HepG2 (cell line): ENCODE measurements at regions not wholly inside any gene's neighbourhood (a gene's known extent, or its start where the extent isn't known, plus 50 kb on each side); places are given as distances from the start of the nearest gene placed in this dataset.

Source experiments
- ATAC-seq: fragments of 200-7000 bp; cut with Tn5 transposase; 3 replicates; pipeline ENCODE4 v1.9.1; 2020; ENCODE audit warnings: mild to moderate bottlenecking, moderate library complexity
- BruUV-seq: library from RNA; stranded (reverse); fragments of 400-500 nt; replicated peaks from 2 replicates; lab custom pipeline; 2021; lab: Mats Ljungman, UMichigan
- CTCF ChIA-PET: fragments of 300-600 bp; formaldehyde crosslinking; extraction: SDS; loops from one replicate; lab custom pipeline; 2021; ENCODE audit warnings: low total read pairs, inconsistent platforms, low intra/inter-chr PET ratio; lab: Yijun Ruan, JAX
- POLR2A ChIA-PET: fragments of 350-600 bp; sonication (Branson Sonifier 250); formaldehyde crosslinking; loops from one replicate; lab custom pipeline; 2020; ENCODE audit warnings: antibody characterized with exemption, inconsistent platforms; lab: Yijun Ruan, JAX
- DNase-seq: peaks from one replicate; pipeline ENCODE4 v3.0.0-alpha.2; 2015; ENCODE audit warnings: low spot score
- FAIRE-seq: peaks from 3 replicates; lab custom pipeline; 2011; peaks lifted over from hg19 to GRCh38; lab: Jason Lieb, UNC
- H2AFZ ChIP-seq: one replicate; pipeline ENCODE4 v1.6.1; 2011; ENCODE audit warnings: low read length, inconsistent platforms
- H3K27ac ChIP-seq: fragments of 300-600 bp; 3 replicates; pipeline ENCODE4 v1.8.0; 2011; ENCODE audit warnings: mixed run types, mild to moderate bottlenecking, mixed read lengths, low read length, inconsistent platforms; ENCODE audit not compliant: insufficient read depth; ENCODE audit errors: extremely low read length
- H3K27me3 ChIP-seq, 2 experiments: fragments of 200-600 bp in 1 of 2; 2 replicates in 1 of 2; 3 replicates in 1 of 2; pipeline versions ENCODE4 v1.6.0 to v1.8.0; 2011; ENCODE audit warnings: low read length in 2 of 2, mild to moderate bottlenecking in 2 of 2, moderate library complexity in 2 of 2, inconsistent platforms in 1 of 2; ENCODE audit not compliant: insufficient read depth in 2 of 2, control insufficient read depth in 1 of 2
- H3K36me3 ChIP-seq, 2 experiments: fragments of 200-600 bp in 1 of 2; replicated peaks in 1 of 2; 2 replicates in 1 of 2; 3 replicates in 1 of 2; pipeline versions ENCODE4 v1.5.1 to v1.8.0; 2011; ENCODE audit warnings: low read length in 2 of 2, inconsistent platforms in 1 of 2; ENCODE audit not compliant: insufficient read depth in 2 of 2, control insufficient read depth in 1 of 2
- H3K4me1 ChIP-seq: 2 replicates; pipeline ENCODE4 v1.5.1; 2012; ENCODE audit warnings: low read length, inconsistent platforms; ENCODE audit not compliant: insufficient read depth
- H3K4me2 ChIP-seq: 2 replicates; pipeline ENCODE4 v1.6.0; 2011; ENCODE audit warnings: low read depth, low read length, inconsistent platforms
- H3K4me3 ChIP-seq, 3 experiments: fragments of 200-600 bp in 1 of 3; sonication (generic), shearing (Covaris generic) in 1 of 3; replicated peaks in 1 of 3; 2 replicates each; pipeline ENCODE4 v1.5.1; 2011 to 2016; ENCODE audit warnings: low read length in 3 of 3, inconsistent platforms in 2 of 3, low read depth in 2 of 3, mild to moderate bottlenecking in 2 of 3, control low read depth in 1 of 3, mixed read lengths in 1 of 3; ENCODE audit not compliant: insufficient read depth in 1 of 3
- H3K79me2 ChIP-seq: one replicate; pipeline ENCODE4 v1.6.1; 2011; ENCODE audit warnings: low read length, inconsistent platforms; ENCODE audit not compliant: insufficient read depth
- H3K9ac ChIP-seq: 2 replicates; pipeline ENCODE4 v1.6.0; 2011; ENCODE audit warnings: mild to moderate bottlenecking, low read depth, low read length, inconsistent platforms; ENCODE audit not compliant: insufficient read depth
- H3K9me3 ChIP-seq: 2 replicates; pipeline ENCODE4 v1.5.1; 2012; ENCODE audit warnings: mild to moderate bottlenecking, low read length
- H4K20me1 ChIP-seq: 2 replicates; pipeline ENCODE4 v1.6.0; 2011; ENCODE audit warnings: inconsistent platforms, mild to moderate bottlenecking, low read length, moderate library complexity; ENCODE audit not compliant: insufficient read depth
- MEIS2 ChIP-seq: sonication (generic); formaldehyde crosslinking; IDR thresholded peaks from 2 replicates; pipeline ENCODE4 v1.9.0; 2021; ENCODE audit warnings: mild to moderate bottlenecking, missing genetic modification reagents
- NFIB ChIP-seq: sonication (generic); formaldehyde crosslinking; IDR thresholded peaks from 2 replicates; pipeline ENCODE4 v1.9.0; 2021; ENCODE audit warnings: missing genetic modification reagents, mild to moderate bottlenecking, borderline replicate concordance
- NRL ChIP-seq: sonication (generic); formaldehyde crosslinking; IDR thresholded peaks from 2 replicates; pipeline ENCODE4 v1.5.0; 2020; ENCODE audit warnings: missing genetic modification reagents, mild to moderate bottlenecking, moderate library complexity, borderline replicate concordance
- ONECUT2 ChIP-seq: sonication (generic); formaldehyde crosslinking; IDR thresholded peaks from 2 replicates; pipeline ENCODE4 v1.4.0; 2020; ENCODE audit warnings: missing genetic modification reagents
- PRPF4 ChIP-seq: fragments of 200-400 bp; formaldehyde crosslinking; IDR thresholded peaks from 2 replicates; pipeline ENCODE4 v1.6.1; 2016; ENCODE audit warnings: low read length, low read depth; ENCODE audit not compliant: poor library complexity, severe bottlenecking
- SMC3 ChIP-seq: IDR thresholded peaks from 2 replicates; pipeline ENCODE4 v1.6.1; 2011; ENCODE audit warnings: low read length, improper control_type of control experiment
- TBL1XR1 ChIP-seq: fragments of 150-350 bp; IDR thresholded peaks from 2 replicates; pipeline ENCODE4 v1.6.1; 2014; ENCODE audit warnings: borderline replicate concordance, low read length; ENCODE audit not compliant: partially characterized antibody
- TOE1 ChIP-seq: sonication (generic); formaldehyde crosslinking; IDR thresholded peaks from 2 replicates; pipeline ENCODE4 v1.4.0; 2020; ENCODE audit warnings: mild to moderate bottlenecking, missing genetic modification reagents
- ZFX ChIP-seq: sonication (generic); formaldehyde crosslinking; IDR thresholded peaks from 2 replicates; pipeline ENCODE4 v1.4.0; 2020; ENCODE audit warnings: mild to moderate bottlenecking, low read depth, missing genetic modification reagents, moderate library complexity
- ZMAT5 ChIP-seq: sonication (generic); formaldehyde crosslinking; IDR thresholded peaks from 2 replicates; pipeline ENCODE4 v1.5.0; 2020; ENCODE audit warnings: mild to moderate bottlenecking, low read depth, missing genetic modification reagents, borderline replicate concordance
- ZNF414 ChIP-seq: sonication (generic); formaldehyde crosslinking; IDR thresholded peaks from 2 replicates; pipeline ENCODE4 v1.5.0; 2020; ENCODE audit warnings: missing genetic modification reagents
- WGBS: methylation state at CpG from one replicate; pipeline ENCODE4 v1.1.6; 2017; ENCODE audit warnings: low lambda C conversion rate; 5-methylcytosine and 5-hydroxymethylcytosine counted together
- in situ Hi-C: cut with HindIII; loops from 2 replicates; pipeline ENCODE4 v1.10.0; 2017; ENCODE audit warnings: low pct_unique_long_range_greater_than_20kb; ENCODE audit not compliant: extremely low pct_ligation_motif_present
- intact Hi-C: fragments of 100-400 bp; cut with micrococcal nuclease; formaldehyde crosslinking; loops from one replicate; pipeline ENCODE4 v1.10.0; 2022; ENCODE audit not compliant: unreplicated experiment

GRCh38 chr3:23713641-23714040 is 92.1 kb upstream of the UBE2E1 start:
- BruUV-seq: no TSS peak
- no peak overlapping the region for H3K4me2 ChIP-seq
- no peak overlapping the region for H3K4me3 ChIP-seq
- ChIA-PET CTCF (no interaction called here), POLR2A (no interaction called here)
- FAIRE-seq (no peak), DNase-seq (no peak), ATAC-seq (no peak)
- H3K27ac ChIP-seq: no peak overlapping the region
- H3K27me3 ChIP-seq: peaks cover 2 to 24% of the 10 kb centered on the region in 2 experiments; a peak in 2 of 5 replicates
- in situ Hi-C loops (no loop called here), intact Hi-C loops (no loop called here)
- no peaks in the 10 kb centered on the region for H3K4me1 ChIP-seq
- no peaks in the 10 kb centered on the region for H4K20me1 ChIP-seq
- H3K36me3 ChIP-seq: no peaks in the 10 kb centered on the region
- H3K9ac ChIP-seq: no peak overlapping the region
- H3K9me3 ChIP-seq: no peaks in the 10 kb centered on the region
- 10% methylated on average over 4 of the region's 4 CpGs for WGBS
- no peak overlapping the region for H2AFZ ChIP-seq
- no peaks in the 10 kb centered on the region for H3K79me2 ChIP-seq
- no peak for TF ChIP-seq ZFX (CRISPR knock-in tag)

- no peak for DNase-seq
- Histone ChIP-seq H3K27me3 (peaks cover 0 to 2% of the 10 kb centered on the region in 2 experiments; a peak in 1 of 5 replicates), H3K4me3 (no peak overlapping the region), H4K20me1 (no peaks in the 10 kb centered on the region), H3K36me3 (no peaks in the 10 kb centered on the region), H3K9ac (no peak overlapping the region), H3K4me2 (no peak overlapping the region), H3K9me3 (no peaks in the 10 kb centered on the region), H2AFZ (no peak overlapping the region), H3K4me1 (no peaks in the 10 kb centered on the region), H3K79me2 (no peaks in the 10 kb centered on the region), H3K27ac (no peak overlapping the region)
- 1% methylated on average over 2 of the region's 2 CpGs for WGBS
- no peak for ATAC-seq
- intact Hi-C loops: no loop called here
- POLR2A ChIA-PET: no interaction called here
- no TSS peak for BruUV-seq
- in situ Hi-C loops: no loop called here
- CTCF ChIA-PET: no interaction called here
- FAIRE-seq: no peak
- TF ChIP-seq ZMAT5 (CRISPR knock-in tag): no peak
- no peak for TF ChIP-seq ZNF414 (CRISPR knock-in tag)
- TF ChIP-seq NRL: no peak
- no peak for TF ChIP-seq SMC3
- TF ChIP-seq PRPF4: no peak
- no peak for TF ChIP-seq TBL1XR1
- TF ChIP-seq MEIS2 (CRISPR knock-in tag): no peak
- TF ChIP-seq ONECUT2 (CRISPR knock-in tag): no peak
- TF ChIP-seq NFIB (CRISPR knock-in tag): no peak
- no peak for TF ChIP-seq TOE1 (CRISPR knock-in tag)
These were observed 85.7 kb upstream of the UBE2E1 start for GRCh38 chr3:23720059-23720458.
